ENCODE measurements at regions not wholly inside any gene's neighbourhood (a gene's known extent, or its start where the extent isn't known, plus 50 kb on each side); places are given as distances from the start of the nearest gene placed in this dataset.

- TF ChIP-seq, protein P1, sequence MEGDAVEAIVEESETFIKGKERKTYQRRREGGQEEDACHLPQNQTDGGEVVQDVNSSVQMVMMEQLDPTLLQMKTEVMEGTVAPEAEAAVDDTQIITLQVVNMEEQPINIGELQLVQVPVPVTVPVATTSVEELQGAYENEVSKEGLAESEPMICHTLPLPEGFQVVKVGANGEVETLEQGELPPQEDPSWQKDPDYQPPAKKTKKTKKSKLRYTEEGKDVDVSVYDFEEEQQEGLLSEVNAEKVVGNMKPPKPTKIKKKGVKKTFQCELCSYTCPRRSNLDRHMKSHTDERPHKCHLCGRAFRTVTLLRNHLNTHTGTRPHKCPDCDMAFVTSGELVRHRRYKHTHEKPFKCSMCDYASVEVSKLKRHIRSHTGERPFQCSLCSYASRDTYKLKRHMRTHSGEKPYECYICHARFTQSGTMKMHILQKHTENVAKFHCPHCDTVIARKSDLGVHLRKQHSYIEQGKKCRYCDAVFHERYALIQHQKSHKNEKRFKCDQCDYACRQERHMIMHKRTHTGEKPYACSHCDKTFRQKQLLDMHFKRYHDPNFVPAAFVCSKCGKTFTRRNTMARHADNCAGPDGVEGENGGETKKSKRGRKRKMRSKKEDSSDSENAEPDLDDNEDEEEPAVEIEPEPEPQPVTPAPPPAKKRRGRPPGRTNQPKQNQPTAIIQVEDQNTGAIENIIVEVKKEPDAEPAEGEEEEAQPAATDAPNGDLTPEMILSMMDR (conservative IDR thresholded peaks at IDR 0.05; ENCODE audit: low read depth, low read length): no peak
- TF ChIP-seq EZH2phosphoT487 (IDR thresholded peaks at IDR 0.05; ENCODE audit: borderline replicate concordance, low read length): no peak
Measured at GRCh38 chr6:9627916-9628315, 787.0 kb downstream of the TFAP2A start.

Data from PC-3 (cell line).